Endothelial cell (in vitro differentiated cells): ENCODE measurements at regions not wholly inside any gene's neighbourhood (a gene's known extent, or its start where the extent isn't known, plus 50 kb on each side); places are given as distances from the start of the nearest gene placed in this dataset.

Experiments
- DNase-seq: peaks from one replicate; pipeline ENCODE4 v3.0.0; 2021; ENCODE audit warnings: low spot score
- H3K27ac Mint-ChIP-seq: one replicate; pipeline ENCODE4 v1.8.0; 2021; ENCODE audit warnings: mixed read lengths, inconsistent platforms; ENCODE audit not compliant: unreplicated experiment
- H3K27me3 Mint-ChIP-seq: one replicate; pipeline ENCODE4 v1.8.0; 2021; ENCODE audit warnings: mild to moderate bottlenecking, moderate library complexity, mixed read lengths, inconsistent platforms; ENCODE audit not compliant: unreplicated experiment
- H3K36me3 Mint-ChIP-seq: one replicate; pipeline ENCODE4 v1.8.0; 2021; ENCODE audit warnings: mild to moderate bottlenecking, low read depth, mixed read lengths, inconsistent platforms; ENCODE audit not compliant: unreplicated experiment
- H3K4me1 Mint-ChIP-seq: one replicate; pipeline ENCODE4 v1.8.0; 2021; ENCODE audit warnings: mild to moderate bottlenecking, mixed read lengths, inconsistent platforms; ENCODE audit not compliant: unreplicated experiment
- H3K4me3 Mint-ChIP-seq: one replicate; pipeline ENCODE4 v1.8.0; 2021; ENCODE audit warnings: mild to moderate bottlenecking, mixed read lengths, inconsistent platforms; ENCODE audit not compliant: unreplicated experiment
- H3K9me3 Mint-ChIP-seq: one replicate; pipeline ENCODE4 v1.8.0; 2021; ENCODE audit warnings: mixed read lengths, inconsistent platforms; ENCODE audit not compliant: unreplicated experiment
- CTCF ChIP-seq: fragments of 200-600 bp; sonication (generic); IDR thresholded peaks from one replicate; pipeline ENCODE4 v1.5.0; 2021; ENCODE audit warnings: antibody characterized with exemption; ENCODE audit not compliant: unreplicated experiment

- Mint-ChIP-seq H3K4me1 (peaks cover 9% of the 10 kb centered on the region), H3K4me3 (no peak overlapping the region), H3K27ac (no peak overlapping the region), H3K27me3 (peaks cover 4% of the 10 kb centered on the region), H3K9me3 (no peaks in the 10 kb centered on the region), H3K36me3 (peaks cover 4% of the 10 kb centered on the region)
- TF ChIP-seq CTCF = no peak
- no peak for DNase-seq
These were observed 135.1 kb downstream of the MRM1 start for GRCh38 chr17:36736201-36737156.

- DNase-seq = no peak
- Mint-ChIP-seq H3K27me3 (peaks cover 5% of the 10 kb centered on the region), H3K9me3 (no peaks in the 10 kb centered on the region), H3K27ac (no peak overlapping the region), H3K4me1 (no peaks in the 10 kb centered on the region), H3K4me3 (no peak overlapping the region), H3K36me3 (peaks cover 4% of the 10 kb centered on the region)
- no peak for TF ChIP-seq CTCF
These were observed 137.8 kb downstream of the MRM1 start for GRCh38 chr17:36739208-36739607.

- no peak overlapping the region for H3K4me3 Mint-ChIP-seq
- H3K4me1 Mint-ChIP-seq = no peaks in the 10 kb centered on the region
- no peak overlapping the region for H3K27ac Mint-ChIP-seq
- peaks cover 4% of the 10 kb centered on the region for H3K36me3 Mint-ChIP-seq
- no peaks in the 10 kb centered on the region for H3K9me3 Mint-ChIP-seq
- H3K27me3 Mint-ChIP-seq = peaks cover 5% of the 10 kb centered on the region
- TF ChIP-seq CTCF = no peak
- no peak for DNase-seq
These were observed 138.8 kb downstream of the MRM1 start for GRCh38 chr17:36740157-36740556.

- peak overlapping the region; percentile 13 for H3K4me3 Mint-ChIP-seq
- H3K27me3 Mint-ChIP-seq = peaks cover 5% of the 10 kb centered on the region
- TF ChIP-seq CTCF = no peak
- H3K27ac Mint-ChIP-seq = peak overlapping the region; percentile 12
- no peak for DNase-seq
- no peaks in the 10 kb centered on the region for H3K9me3 Mint-ChIP-seq
- no peaks in the 10 kb centered on the region for H3K4me1 Mint-ChIP-seq
- peaks cover 4% of the 10 kb centered on the region for H3K36me3 Mint-ChIP-seq
These were observed 139.9 kb downstream of the MRM1 start for GRCh38 chr17:36741019-36741902.
